Testis (tissue), 2 donors: ENCODE measurements at regions not wholly inside any gene's neighbourhood (a gene's known extent, or its start where the extent isn't known, plus 50 kb on each side); places are given as distances from the start of the nearest gene placed in this dataset.
"Not testable (repeated sequence)": the region's sequence is repeated elsewhere in the genome, so short reads cannot be mapped to it uniquely, and the experiment has no call there.

ENCODE experiments used
- CTCF ChIP-seq, 3 experiments: fragments of 450-650 bp in 2 of 3; fragments of 200-600 bp in 1 of 3; sonication (generic) in 1 of 3; IDR thresholded peaks; one replicate each; pipeline ENCODE4 v1.5.1; 2016 to 2019; ENCODE audit warnings: antibody characterized with exemption in 3 of 3, mild to moderate bottlenecking in 2 of 3, moderate library complexity in 1 of 3
- POLR2A ChIP-seq: fragments of 450-650 bp; IDR thresholded peaks from one replicate; pipeline ENCODE4 v1.6.1; 2017; ENCODE audit warnings: antibody characterized with exemption, mild to moderate bottlenecking, moderate library complexity

- TF ChIP-seq CTCF (IDR thresholded peaks at IDR 0.05); POLR2A: not testable (repeated sequence)
Observed at GRCh38 chr6:58193209-58193608, 875.8 kb downstream of the PRIM2 start.
